AG20443 (cell line): ENCODE measurements at regions not wholly inside any gene's neighbourhood (a gene's known extent, or its start where the extent isn't known, plus 50 kb on each side); places are given as distances from the start of the nearest gene placed in this dataset.
A peak's percentile ranks its signal among the peaks of the same experiment; 100 is the strongest.

Experiments used
- DNase-seq: peaks from one replicate; pipeline ENCODE4 v3.0.0; 2012; ENCODE audit warnings: low spot score, mixed read lengths

DNA sequence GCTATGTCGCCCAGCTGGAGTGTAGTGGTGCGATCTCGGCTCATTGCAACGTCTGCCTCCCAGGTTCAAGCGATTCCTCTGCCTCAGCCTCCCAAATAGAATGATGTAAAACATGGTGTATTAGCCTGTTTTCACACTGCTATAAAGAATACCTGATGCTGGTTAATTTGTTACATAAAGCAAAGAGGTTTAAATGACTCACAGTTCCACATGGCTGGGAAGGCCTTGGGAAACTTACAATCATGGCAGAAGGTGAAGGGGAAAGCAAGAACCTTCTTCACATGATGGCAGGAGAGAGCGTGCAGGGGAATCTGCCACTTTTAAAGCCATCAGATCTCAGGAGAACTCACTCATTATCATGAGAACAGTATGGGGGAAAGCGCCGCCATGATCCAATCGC, 1191.8 kb downstream of the ARAP2 start:
- no peak for DNase-seq

DNA sequence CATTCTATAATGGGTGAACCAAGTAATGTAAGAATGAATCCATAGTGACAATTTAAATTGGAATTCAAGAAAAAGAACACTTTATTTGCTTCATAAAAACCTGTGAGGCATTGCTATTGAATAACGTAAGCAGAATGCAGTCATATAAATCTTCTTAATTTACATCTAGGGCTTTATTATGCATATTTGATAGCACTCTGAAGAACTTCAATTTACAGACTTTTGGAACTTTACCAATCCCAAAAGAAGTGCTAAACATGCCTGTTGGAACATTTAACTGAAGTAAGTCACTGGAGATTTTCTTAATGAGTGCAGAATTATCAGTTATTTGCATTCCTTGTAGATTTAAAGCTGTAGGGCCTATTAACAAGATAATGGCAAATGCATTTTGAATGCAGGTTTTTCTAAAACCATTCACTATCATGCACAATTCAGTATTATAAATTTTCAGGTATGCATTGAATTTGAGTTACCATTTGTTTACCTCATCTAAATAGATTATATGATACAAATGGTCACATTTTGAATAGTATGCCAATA, 1181.2 kb downstream of the ARAP2 start:
- no peak for DNase-seq

DNA sequence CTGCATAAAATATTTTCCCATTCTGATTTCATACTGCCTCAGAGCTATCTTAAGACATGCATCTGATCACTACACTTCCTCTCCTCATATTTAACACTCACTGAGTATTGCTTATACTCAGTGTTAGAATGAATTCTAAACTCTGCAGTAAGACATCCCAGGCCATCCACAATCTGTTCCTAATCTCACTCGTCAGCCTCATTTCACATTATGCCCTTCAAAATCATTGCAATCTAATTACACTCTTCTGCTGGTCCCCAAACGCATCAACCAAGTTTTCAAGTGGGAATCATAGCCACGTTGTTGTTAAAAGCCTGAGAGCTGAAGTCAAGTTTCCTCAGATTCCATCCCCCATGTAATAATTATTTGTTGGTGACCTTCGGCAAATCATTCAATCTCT, 1177.9 kb downstream of the ARAP2 start:
- no peak for DNase-seq

DNA sequence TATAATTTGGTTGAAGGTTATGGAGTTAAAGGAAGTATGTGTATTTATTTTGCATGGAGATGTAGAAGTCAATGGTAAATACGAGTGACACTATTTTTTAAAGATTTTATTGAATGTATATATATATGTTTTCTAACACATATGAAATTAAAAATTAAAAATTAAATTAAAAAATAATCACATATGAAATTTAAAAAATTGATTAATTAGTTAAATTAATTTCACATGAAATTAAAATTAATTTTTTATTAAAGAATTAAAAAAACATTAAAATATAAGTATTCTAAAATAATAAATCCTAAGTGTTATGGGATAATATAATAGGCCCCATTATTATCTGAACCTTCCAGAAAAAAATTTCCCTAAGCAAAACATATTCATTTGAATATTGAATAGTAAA, 1163.5 kb downstream of the ARAP2 start:
- no peak for DNase-seq

DNA sequence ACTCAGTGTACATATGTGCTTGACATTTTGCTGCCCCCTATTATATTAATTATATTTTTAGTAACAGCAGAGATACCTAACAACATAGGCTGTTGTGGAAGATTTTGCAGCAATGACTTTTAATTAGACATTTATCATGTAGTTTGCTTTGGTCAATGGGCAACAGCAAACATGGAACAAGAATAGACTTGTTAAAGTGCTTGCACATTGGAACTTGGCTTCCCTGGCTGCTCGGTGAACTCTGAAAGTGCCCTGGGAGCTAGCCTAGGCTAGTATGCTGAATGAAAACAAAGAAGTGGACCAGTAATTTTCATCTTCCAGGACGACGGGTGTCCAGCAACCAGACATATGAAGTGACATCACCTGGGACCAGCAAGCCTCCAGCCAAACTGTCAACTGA, 1157.1 kb downstream of the ARAP2 start:
- DNase-seq = no peak

DNA sequence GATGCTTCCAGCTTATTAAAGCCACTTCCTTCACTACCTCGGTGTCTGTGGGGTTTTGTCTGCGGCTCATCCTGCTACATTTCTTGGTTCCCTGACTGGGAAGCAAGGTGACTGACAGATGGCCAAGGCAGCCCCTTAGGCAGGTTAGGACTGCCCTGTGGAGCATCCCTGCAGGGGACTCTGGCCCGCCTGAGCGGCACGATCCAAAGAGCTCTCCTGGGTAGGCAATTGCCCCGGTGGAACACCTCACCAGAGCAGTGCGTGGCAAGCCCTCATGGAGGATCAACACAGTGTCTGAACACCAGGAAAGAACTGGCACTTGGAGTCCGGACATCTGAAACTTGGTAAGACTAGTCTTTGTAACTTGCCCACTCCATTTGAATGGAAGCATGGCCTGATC, 1143.4 kb downstream of the ARAP2 start:
- no peak for DNase-seq

DNA sequence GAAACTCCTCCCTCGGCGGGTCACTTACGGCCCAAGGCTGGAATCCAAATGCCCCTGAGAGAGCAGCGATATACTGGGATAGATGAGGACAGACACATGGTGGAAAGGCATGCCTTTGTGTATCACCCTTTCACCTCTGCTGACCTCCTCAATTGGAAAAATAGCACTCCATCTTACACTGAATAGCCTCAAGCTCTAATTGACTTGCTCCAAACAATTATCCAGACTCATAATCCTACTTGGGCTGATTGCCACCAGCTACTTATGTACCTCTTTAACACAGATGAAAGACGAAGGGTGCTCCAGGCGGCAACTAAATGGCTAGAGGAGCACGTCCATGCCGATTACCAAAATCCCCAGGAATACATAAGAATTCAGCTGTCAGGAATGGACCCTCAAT, 1142.2 kb downstream of the ARAP2 start:
- no peak for DNase-seq

DNA sequence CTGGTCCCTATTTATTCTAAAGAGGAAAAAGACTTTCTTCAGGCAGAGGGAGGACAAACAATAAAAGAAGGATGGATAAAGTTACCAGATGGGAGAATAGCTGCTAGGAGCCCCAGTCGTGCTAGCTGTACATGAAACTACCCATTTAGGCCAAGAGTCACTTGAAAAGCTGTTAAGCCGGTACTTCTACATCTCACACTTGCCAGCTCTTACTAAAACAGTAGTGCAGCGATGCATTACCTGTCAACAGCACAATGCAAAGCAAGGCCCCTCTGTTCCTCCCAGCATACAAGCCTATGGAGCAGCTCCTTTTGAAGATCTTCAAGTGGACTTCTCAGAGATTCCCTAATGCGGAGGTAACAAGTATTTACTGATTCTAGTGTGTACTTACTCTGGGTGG, 1138.8 kb downstream of the ARAP2 start:
- no peak for DNase-seq

DNA sequence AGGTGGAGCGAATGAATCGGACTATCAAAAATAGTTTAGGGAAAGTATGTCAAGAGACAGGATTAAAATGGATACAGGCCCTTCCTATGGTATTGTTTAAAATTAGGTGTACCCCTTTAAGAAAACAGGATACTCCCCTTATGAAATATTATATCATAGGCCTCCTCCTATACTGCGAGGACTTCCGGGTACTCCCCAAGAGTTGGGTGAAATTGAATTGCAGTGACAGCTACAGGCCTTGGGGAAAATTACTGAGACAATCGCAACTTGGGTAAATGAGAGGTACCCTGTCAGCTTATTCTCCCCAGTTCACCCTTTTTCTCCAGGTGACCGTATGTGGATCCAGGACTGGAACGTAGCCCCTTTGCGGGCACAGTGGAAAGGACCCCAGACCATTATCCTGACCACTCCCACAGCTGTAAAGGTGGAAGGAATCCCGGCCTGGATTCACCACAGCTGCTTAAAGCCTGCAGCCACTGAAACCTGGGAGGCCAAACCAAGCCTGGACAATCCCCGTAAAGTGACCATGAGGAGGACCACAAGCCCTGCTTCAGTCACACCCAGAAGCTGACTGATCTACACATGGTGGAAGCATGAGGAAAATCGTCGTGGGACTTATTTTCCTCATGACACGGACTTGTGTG, 1138.1 kb downstream of the ARAP2 start:
- no peak for DNase-seq

DNA sequence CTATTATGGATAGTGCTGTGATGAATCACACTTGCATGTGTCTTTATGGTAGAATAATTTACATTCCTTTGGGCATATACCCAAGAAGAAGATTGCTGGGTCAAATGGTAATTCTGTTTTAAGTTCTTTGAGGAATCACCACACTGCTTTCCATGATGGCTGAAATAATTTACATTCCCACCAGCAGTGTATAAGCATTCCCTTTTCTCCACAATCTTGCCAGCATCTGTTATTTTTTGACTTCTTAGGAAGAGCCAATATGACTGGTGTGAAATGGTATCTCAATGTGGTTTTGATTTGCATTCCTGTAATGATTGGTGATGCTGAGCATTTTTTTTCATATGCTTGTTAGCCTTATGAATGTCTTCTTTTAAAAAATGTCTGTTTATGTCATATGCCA, 1120.2 kb downstream of the ARAP2 start:
- no peak for DNase-seq

DNA sequence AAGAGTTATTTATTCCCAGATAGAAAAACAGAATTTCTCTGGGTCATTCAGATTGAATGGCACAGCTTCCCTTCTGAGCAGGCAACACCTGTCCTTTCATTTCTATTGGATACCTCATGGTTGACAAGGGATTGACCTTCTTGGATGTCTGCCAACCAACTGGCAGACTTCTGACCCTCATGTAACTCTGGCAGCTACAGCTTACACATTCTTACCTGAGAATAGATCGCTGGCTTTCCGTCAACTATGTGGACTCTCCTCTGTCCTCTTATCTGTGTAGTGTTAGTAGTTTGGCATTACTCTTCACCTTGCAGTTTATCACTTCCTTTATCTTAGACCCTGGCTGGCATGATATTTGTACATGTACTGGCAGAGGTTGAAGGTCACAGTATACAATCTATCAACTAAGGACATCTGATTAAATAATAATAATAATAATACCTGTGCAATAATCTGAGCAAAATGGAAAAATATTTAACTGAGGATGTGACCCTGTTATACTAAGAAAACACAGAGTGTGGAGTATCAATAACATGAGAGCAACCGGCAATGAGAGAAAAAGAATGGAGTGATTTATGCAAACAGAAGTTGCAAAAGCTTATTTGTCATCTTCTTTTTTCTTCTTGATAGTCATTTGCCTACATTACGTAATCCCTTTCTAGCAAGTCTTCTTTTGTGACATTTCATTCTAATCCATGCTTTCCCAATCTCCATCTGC, 1118.2 kb downstream of the ARAP2 start:
- DNase-seq = no peak

DNA sequence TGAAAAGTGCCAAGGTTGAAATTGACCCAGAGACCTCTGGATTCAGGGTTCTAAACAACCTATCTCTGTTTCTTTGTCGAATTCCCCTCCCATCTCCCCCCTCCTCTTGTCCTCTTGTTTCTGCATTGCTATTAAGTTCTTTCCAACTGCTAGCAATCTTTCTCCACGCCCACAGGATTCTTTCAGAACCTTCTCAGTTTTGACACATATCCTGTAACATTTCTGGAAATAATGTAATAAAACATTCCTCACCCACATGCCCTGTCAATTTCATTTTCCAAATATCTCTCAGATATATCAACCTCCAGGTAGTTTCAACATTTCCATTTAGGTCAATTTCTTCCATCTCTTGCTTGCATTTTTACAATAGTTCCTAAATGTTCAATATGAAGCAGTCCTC, 1105.9 kb downstream of the ARAP2 start:
- DNase-seq = no peak

DNA sequence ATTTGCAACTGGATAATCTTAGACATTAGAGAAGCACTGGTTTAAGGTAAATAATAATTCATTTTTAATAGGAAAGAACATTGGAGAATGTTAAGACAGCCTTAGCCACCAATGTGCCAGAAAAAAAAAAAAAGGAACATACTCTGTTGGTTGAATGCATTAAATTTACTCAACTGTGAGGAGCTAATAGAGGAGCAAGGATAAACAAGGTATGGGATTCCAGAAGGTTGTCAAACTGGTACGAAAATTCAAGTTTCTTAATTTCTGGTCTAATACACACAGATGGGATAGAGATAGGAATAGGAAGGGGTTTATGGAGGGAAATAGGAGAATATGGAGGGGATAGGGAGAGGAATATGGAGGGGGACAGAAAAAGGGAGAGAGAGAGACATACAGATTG, 1096.6 kb downstream of the ARAP2 start:
- no peak for DNase-seq

DNA sequence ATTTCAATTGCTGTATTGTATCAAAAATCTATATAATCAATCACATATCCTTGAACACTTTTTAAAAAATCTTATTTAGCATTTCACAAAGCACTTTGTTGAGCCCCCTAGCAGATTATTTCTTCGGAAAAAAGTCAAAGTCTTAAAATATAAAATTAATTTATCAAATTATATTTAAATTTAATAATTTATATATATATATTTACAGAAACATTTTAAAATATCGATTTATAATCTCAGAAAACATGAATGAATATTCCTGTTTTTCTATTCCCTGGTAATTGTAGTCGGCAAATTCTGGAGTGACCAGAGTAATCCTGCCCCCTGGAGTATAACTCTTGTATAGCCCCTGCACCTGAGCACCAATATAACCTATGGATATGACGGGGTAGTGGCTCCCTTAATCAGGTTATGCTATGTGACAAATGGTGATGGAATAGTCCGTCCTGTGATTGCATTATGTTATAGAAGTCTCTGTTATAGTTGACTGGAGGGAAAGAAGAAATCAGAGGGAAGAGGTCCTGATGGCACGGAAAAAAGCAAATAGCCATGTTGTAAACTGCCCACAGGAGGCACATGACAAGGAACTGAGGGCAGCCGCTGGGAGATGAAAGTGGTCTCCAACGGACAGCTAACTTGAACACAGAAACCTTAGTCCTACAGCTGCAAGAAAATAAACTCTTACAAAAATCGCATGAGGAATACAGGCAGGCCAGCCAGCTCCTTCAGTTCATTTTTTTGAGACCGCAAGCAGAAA, 1092.3 kb downstream of the ARAP2 start:
- peak; percentile 6 for DNase-seq

DNA sequence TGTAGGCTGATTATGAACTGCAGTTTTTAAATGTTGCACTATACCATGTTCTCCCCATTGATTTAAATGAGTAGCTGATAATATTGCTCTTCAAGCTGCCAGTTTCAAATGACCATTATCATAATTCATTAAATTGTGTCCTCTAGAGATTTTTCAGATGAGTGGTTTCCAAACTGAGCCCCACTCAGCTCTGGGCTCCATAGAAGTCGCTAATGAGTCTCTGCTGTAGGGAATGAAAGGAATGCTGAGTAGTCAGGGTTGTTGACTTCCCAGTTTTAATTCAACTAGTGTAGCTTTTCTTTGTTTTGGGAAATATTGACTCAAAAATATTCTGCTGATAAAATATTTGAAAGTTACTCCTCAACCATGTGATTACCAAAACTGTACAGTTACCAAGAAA, 1081.1 kb downstream of the ARAP2 start:
- no peak for DNase-seq

DNA sequence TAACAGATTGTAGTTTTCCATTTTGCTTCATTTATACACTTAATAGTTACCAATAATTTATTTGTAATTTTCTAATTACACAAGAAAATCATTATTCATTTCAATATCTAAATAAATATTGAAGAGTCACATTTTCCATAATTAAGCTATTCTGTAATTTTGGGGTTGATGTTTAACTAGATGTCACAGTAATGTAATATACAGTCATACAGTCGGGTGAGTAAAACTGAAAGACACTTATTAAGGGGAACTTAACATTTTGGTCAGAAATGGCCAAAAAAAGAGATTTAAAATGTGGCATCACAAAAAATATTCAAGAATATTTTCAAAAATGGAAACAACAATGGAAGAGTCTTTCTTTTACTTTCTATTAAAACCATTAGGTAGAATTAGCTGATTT, 1080.3 kb downstream of the ARAP2 start:
- DNase-seq = no peak

DNA sequence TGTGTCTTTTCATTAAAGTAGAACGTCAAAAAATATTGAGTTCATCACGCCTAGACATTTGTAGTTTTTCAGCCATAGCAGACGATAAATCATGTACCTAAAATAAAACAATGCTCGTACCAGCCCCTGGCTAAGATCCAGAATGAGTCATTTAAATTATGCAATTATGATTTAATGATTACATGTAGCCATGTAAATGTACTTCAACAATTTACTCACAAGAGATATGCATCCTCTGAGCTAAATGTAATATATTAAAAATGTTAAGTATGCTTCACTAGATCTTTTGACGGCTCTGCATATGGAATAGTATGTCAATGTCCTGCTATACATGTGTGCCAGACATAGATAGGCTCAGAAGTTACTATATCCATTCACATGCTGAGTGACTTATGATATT, 1077.8 kb downstream of the ARAP2 start:
- DNase-seq = no peak

DNA sequence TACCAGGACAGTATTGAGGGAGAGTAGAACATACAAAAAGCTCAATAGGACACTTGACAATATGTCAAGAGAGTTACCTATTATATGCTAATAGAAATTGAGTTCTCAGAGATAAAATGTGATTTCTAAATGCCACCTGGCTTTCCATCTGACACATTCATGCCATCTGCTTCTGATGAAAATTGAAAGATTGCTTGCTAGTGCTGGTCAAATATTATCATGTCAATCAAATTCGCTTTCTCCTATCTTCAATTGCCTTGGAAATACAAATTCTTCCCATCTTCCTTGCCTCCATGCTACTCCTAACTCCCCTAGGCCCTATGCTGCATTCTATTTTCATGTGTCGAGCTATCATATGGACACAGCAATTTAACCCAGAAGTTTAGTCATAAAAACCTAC, 1076.9 kb downstream of the ARAP2 start:
- DNase-seq = no peak

DNA sequence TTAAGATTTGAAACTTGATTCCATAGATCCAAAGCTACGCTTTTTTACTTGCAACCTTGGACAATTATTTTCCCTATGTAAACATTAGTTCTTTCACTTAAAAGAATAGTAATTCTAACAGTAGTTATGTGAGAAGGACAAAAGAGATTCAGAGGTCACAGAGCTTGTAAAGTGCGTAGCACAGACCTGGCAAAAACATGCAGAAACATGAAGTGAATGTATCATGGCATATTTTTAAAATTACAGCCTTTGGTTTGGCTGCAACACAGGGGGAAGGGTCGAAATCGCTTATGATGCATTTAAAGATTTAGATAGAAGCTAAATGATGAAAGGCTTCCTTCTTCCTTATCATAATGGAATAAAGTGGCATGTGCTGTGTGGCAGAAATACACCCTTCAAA, 1068.8 kb downstream of the ARAP2 start:
- no peak for DNase-seq

DNA sequence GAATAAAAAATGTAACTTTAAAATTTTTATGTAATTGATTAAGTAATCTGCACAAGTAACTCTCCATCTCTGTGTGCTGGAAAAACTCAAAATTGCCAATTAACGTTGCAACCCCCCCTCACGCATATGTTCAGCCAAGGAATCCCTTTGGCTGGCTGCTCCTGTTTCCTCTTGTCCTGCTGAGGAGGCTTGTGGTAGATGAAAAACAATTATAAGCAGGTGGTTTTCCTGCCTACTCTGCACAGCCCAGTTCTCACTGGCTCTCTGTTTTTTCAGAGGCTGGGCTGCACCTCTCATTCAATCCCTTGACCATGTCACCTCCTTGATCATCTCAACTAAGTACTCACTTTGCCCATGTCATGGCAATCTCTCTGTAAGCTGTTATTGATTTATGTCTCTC, 1068.4 kb downstream of the ARAP2 start:
- no peak for DNase-seq

DNA sequence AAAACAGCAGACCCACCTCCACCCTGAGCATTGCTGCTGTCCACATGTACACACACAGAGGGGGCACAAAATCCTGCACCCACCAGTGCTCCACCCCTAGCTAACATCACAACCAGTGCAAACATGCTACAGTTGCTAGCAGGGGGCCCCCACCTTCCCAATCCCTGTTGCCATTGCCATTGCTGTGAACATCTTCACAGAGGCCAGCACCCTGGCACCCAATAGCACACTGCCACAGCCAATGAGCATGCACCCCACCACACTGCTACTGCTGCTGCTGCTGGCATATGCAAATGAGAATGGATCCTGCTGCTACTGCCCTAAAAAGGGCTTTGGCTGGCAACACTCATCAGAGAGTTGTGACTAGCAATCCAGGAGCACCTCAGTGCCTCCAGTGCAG, 1061.9 kb downstream of the ARAP2 start:
- DNase-seq = no peak

DNA sequence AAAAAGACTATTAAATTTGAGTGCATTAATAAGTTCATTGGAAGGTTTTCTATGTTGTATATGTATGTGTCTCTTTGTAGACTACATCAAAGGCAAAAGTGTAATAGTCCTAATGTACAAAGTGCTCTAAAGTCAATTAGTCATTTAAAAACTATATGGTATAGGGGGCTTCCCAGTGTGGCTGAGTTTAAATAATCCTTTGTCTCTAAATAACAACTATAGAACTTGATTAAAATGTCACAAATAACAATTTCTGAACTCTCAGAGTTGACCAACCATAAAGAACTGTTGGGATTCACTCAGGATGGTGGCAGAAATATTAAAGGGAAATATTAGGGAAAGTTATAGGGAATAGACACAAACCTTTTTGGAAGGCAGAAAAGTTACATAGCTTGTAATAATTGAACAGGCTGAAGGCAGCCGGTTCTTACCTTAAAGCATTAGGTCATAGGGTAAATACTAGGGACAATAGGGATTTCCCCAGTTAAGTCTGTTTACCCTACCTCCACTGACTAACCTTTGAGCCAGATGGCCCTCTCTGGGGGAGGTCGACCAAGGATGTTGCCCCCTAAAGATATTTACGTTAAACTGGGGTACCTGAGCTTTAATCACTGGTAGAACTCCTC, 1054.2 kb downstream of the ARAP2 start:
- no peak for DNase-seq

DNA sequence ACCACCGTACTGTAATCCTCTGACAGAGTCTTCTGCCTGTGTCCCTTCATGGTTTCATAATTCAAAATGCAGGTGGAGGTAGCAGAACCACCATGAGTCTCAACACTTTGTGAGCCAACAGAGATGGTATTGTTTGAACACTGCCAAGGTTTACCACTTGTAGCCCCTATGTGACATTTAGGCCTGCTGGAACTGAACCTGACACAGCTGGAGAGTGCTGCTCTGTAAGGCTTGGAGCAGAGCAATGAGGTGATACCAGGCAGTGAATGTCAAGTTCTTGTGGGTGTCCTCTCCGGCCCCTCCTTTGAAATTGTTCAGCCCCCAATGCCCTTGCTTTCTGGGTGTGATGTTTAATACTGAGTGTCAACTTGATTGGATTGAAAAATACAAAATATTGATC, 1042.9 kb downstream of the ARAP2 start:
- DNase-seq = no peak
